ENCODE measurements at regions not wholly inside any gene's neighbourhood (a gene's known extent, or its start where the extent isn't known, plus 50 kb on each side); places are given as distances from the start of the nearest gene placed in this dataset.

DNA sequence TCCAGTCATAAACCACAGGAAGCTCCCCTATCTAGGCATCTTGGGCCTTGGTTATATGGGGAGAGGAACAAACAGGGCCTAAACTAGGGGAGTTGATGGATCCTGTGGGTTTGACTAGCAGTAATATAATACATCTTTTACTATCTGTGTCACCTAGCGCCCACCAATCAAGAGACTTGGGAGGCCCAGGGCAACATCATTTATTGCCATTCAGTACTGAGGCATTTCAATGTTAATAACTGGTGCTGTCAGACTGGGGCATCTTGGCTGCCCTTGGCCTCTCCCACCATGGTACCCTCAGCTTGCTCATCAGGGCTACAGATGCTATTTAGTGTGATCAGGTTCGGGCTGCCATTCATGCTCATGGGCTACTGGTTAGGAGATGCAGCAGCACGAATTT is 320.7 kb downstream of the MYCN start:
- H4K91ac ChIP-seq (ENCODE audit: insufficient read length, low read depth, low read length): no peak overlapping the region
- no peak overlapping the region for H4K5ac ChIP-seq (ENCODE audit: insufficient read length, low read depth, low read length)
- Mint-ChIP-seq H3K4me1 (peaks cover 12 to 16% of the 10 kb centered on the region in 2 experiments), H3K4me3 (no peak overlapping the region), H3K27ac (no peak overlapping the region; a peak in 1 of 7 replicates), H3K36me3 (ENCODE audit: insufficient read depth in 1 of 3, low read depth in 3 of 3) (no peaks in the 10 kb centered on the region), H3K27me3 (ENCODE audit: low read depth) (no peaks in the 10 kb centered on the region; the same call in 1 of the 2 replicates), H3K9me3 (no peaks in the 10 kb centered on the region; a peak in 1 of 5 replicates)
- no peak overlapping the region for H3K56ac ChIP-seq (ENCODE audit: insufficient read length, low read depth, low read length)
- no peaks in the 10 kb centered on the region for H3K27me3 ChIP-seq (ENCODE audit: insufficient read depth, low read length)
- no peaks in the 10 kb centered on the region for H3K4me1 ChIP-seq (ENCODE audit: insufficient read depth, low read length)
- H3K4ac ChIP-seq (ENCODE audit: low read depth, low read length): no peak overlapping the region
- no peak overlapping the region for H2BK20ac ChIP-seq (ENCODE audit: low read depth, low read length, poor library complexity, severe bottlenecking)
- no peak for TF ChIP-seq CTCF (conservative IDR thresholded peaks at IDR 0.05)
- H2BK15ac ChIP-seq (ENCODE audit: low read depth, low read length): no peak overlapping the region
- no peak for DNase-seq
- H3K23me2 ChIP-seq (ENCODE audit: insufficient read length, low read depth, low read length, poor library complexity, severe bottlenecking): no peaks in the 10 kb centered on the region
- WGBS (ENCODE audit: extremely low coverage, insufficient read length, low lambda C conversion rate): no CpG with 5 or more reads among the region's 3 CpGs
- H4K8ac ChIP-seq (replicated peaks; ENCODE audit: insufficient read length, low read depth, low read length): no peak overlapping the region
- H2BK120ac ChIP-seq (ENCODE audit: low read depth, low read length, poor library complexity, severe bottlenecking): no peak overlapping the region
- H3K9ac ChIP-seq (ENCODE audit: extremely low read depth, insufficient read length, low read length): no peak overlapping the region
- no peak overlapping the region for H3K18ac ChIP-seq (ENCODE audit: insufficient read length, low read depth, low read length)
- H3K14ac ChIP-seq (ENCODE audit: insufficient read depth, low read length): no peak overlapping the region
- no peak overlapping the region for H2AFZ ChIP-seq (ENCODE audit: low read length)
- no peaks in the 10 kb centered on the region for H3K79me2 ChIP-seq (ENCODE audit: insufficient read depth, low read length)
- no peak overlapping the region for H2BK12ac ChIP-seq (ENCODE audit: insufficient read length, low read depth, low read length)
- no peak overlapping the region for H2AK5ac ChIP-seq (ENCODE audit: insufficient read length, low read length)
- no peaks in the 10 kb centered on the region for H3K79me1 ChIP-seq (ENCODE audit: insufficient read depth, low read depth, low read length, poor library complexity, severe bottlenecking)
- no peak overlapping the region for H3K27ac ChIP-seq (ENCODE audit: insufficient read length, low read depth, low read length)
- no peaks in the 10 kb centered on the region for H4K20me1 ChIP-seq (ENCODE audit: control insufficient read depth, insufficient read depth, insufficient read length)
- no peak overlapping the region for H3K4me2 ChIP-seq (ENCODE audit: insufficient read depth, insufficient read length, low read length)
- H3K23ac ChIP-seq (ENCODE audit: insufficient read length, low read depth, low read length): no peak overlapping the region
- no peaks in the 10 kb centered on the region for H3K9me3 ChIP-seq (ENCODE audit: control insufficient read depth, low read depth, low read length)
- H3T11ph ChIP-seq (ENCODE audit: low read length): no peak overlapping the region
- no peak overlapping the region for H2BK5ac ChIP-seq (ENCODE audit: insufficient read length, low read length)

Measured in H9 (cell line).